Esophagus muscularis mucosa (tissue), 4 donors: ENCODE measurements at regions not wholly inside any gene's neighbourhood (a gene's known extent, or its start where the extent isn't known, plus 50 kb on each side); places are given as distances from the start of the nearest gene placed in this dataset.
A peak's percentile ranks its signal among the peaks of the same experiment; 100 is the strongest.
"Not testable (repeated sequence)": the region's sequence is repeated elsewhere in the genome, so short reads cannot be mapped to it uniquely, and the experiment has no call there.

Experiments
- DNase-seq: peaks from one replicate; pipeline ENCODE4 v3.0.0-alpha.2; 2017; ENCODE audit errors: extremely low spot score
- H3K27ac ChIP-seq, 4 donors: fragments of 200-600 bp; sonication (generic); replicated peaks in 1 of 4; 1 replicate in 3 of 4; 2 replicates in 1 of 4; pipeline ENCODE4 v1.5.1; 2016 to 2019; ENCODE audit warnings: mild to moderate bottlenecking in 1 of 4
- H3K27me3 ChIP-seq, 4 donors: fragments of 200-600 bp; sonication (generic); one replicate each; pipeline versions ENCODE4 v1.5.1 to v1.6.0; 2016 to 2019
- H3K36me3 ChIP-seq, 4 donors: fragments of 200-600 bp; sonication (generic); one replicate each; pipeline ENCODE4 v1.5.1; 2016 to 2019
- H3K4me1 ChIP-seq, 4 donors: fragments of 200-600 bp; sonication (generic); one replicate each; pipeline ENCODE4 v1.5.1; 2016 to 2019
- H3K4me3 ChIP-seq, 4 donors: fragments of 200-600 bp; sonication (generic); 1 replicate in 2 of 4; 2 replicates in 2 of 4; pipeline ENCODE4 v1.5.1; 2016 to 2019; ENCODE audit warnings: mild to moderate bottlenecking in 4 of 4, moderate library complexity in 1 of 4
- H3K9me3 ChIP-seq, 4 donors: fragments of 200-600 bp; sonication (generic); 1 replicate in 3 of 4; 2 replicates in 1 of 4; pipeline ENCODE4 v1.5.1; 2016 to 2019
- EP300 ChIP-seq: sonication (generic); formaldehyde crosslinking; IDR thresholded peaks from one replicate; pipeline ENCODE4 v1.6.1; 2017; ENCODE audit warnings: antibody characterized with exemption
- POLR2A ChIP-seq: fragments of 450-650 bp; IDR thresholded peaks from one replicate; pipeline ENCODE4 v1.6.1; 2017; ENCODE audit warnings: antibody characterized with exemption, moderate library complexity, mild to moderate bottlenecking, low read depth
- POLR2AphosphoS5 ChIP-seq, 2 donors: sonication (generic); formaldehyde crosslinking; IDR thresholded peaks; one replicate each; pipeline ENCODE4 v1.6.1; 2017; ENCODE audit warnings: antibody characterized with exemption in 2 of 2
- whole genome bisulfite sequencing: methylation state at CpG from one replicate; pipeline ENCODE4 v1.1.5; 2018; 5-methylcytosine and 5-hydroxymethylcytosine counted together
- intact Hi-C: fragments of 100-400 bp; cut with DNase I; formaldehyde crosslinking; loops from one replicate; pipeline ENCODE4 v1.15.1; 2023
- TF ChIP-seq, protein P1 (sequence below), 3 experiments: fragments of 200-600 bp in 2 of 3; fragments of 450-650 bp in 1 of 3; sonication (generic) in 2 of 3; IDR thresholded peaks; one replicate each; pipeline ENCODE4 v1.5.1; 2017 to 2019; ENCODE audit warnings: antibody characterized with exemption in 3 of 3, mild to moderate bottlenecking in 2 of 3, moderate library complexity in 1 of 3

DNA sequence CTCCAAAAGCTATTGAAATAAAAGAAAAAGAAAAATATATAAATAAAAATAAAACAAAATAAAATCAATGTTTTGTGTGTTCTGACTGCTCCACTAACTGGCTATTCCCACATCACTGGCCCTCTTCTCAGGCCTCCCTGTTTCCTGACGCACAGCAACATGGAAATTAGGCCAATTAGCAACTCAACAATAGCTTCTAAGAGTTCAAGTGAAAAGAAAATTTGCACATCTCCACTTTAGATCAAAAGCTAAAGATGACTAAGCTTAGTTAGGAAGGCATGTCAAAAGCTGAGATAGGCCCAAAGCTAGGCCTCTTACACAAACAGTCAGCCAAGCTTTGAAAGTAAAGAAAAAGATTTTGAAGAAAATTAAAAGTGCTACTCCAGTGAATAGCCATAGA lies 200.8 kb downstream of the DUSP6 start:
- Histone ChIP-seq H3K27ac (no peak overlapping the region), H3K27me3 (no peaks in the 10 kb centered on the region), H3K9me3 (no peaks in the 10 kb centered on the region), H3K4me1 (peaks cover 0 to 4% (median 1%) of the 10 kb centered on the region in 4 donors), H3K4me3 (no peak overlapping the region), H3K36me3 (no peaks in the 10 kb centered on the region)
- DNase-seq: no peak
- 94% methylated on average over 1 of the region's 1 CpG for WGBS
- TF ChIP-seq POLR2A (no peak), EP300 (no peak), POLR2AphosphoS5 (IDR thresholded peaks at IDR 0.05) (no peak)
- TF ChIP-seq, protein P1, sequence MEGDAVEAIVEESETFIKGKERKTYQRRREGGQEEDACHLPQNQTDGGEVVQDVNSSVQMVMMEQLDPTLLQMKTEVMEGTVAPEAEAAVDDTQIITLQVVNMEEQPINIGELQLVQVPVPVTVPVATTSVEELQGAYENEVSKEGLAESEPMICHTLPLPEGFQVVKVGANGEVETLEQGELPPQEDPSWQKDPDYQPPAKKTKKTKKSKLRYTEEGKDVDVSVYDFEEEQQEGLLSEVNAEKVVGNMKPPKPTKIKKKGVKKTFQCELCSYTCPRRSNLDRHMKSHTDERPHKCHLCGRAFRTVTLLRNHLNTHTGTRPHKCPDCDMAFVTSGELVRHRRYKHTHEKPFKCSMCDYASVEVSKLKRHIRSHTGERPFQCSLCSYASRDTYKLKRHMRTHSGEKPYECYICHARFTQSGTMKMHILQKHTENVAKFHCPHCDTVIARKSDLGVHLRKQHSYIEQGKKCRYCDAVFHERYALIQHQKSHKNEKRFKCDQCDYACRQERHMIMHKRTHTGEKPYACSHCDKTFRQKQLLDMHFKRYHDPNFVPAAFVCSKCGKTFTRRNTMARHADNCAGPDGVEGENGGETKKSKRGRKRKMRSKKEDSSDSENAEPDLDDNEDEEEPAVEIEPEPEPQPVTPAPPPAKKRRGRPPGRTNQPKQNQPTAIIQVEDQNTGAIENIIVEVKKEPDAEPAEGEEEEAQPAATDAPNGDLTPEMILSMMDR (IDR thresholded peaks at IDR 0.05): no peak
- intact Hi-C loops: no loop called here

DNA sequence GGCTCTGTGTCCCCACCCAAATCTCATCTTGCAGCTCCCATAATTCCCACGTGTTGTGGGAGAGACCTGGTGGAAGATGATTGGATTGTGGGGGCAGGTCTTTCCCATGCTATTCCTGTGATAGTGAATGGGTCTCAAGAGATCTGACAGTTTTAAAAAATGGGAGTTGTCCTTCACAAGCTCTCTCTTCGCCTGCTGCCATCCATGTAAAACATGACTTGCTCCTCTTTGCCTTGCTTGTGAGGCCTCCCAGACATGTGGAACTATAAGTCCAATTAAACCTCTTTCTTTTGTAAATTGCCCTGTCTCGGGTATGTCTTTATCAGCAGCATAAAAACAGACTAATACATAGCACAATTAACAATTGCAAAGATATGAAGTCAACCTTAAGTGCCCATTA lies 201.5 kb downstream of the DUSP6 start:
- H3K27ac ChIP-seq, intact Hi-C loops, DNase-seq, H3K36me3 ChIP-seq, H3K4me1 ChIP-seq, H3K4me3 ChIP-seq, H3K9me3 ChIP-seq, H3K27me3 ChIP-seq: not testable (repeated sequence)
- 97% methylated on average over 3 of the region's 3 CpGs for WGBS

DNA sequence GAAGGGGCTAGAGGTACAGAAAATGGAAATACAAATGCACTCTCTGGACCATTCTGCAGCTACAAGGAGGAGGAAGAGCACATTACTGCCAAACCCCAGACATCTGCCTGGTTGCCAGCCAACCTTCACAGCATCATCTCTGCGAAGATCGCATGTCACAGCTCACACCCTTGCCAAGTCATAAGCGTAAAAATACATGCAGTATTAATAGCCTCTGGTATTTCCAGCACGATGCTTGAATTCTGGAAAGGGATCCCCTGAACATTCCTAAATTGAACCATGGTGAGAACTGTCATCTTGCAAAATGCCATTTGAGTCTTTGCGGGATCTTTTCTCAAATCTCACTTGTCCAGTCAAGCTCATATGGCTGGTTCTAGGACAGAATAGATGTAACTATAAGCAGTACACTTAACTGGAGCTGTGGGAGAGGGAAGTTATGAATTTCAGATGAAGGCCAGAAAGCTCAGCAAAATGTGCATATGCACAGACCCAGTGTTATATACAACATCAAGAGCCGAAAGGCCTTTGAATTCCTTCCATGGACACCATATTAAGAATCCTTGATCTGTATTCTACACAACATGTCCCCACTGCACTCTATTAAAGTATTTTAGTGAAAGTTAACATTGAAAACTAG lies 211.6 kb downstream of the DUSP6 start:
- Histone ChIP-seq H3K27ac (no peak overlapping the region), H3K9me3 (no peaks in the 10 kb centered on the region), H3K36me3 (no peaks in the 10 kb centered on the region), H3K4me1 (peaks cover 0 to 20% (median 13%) of the 10 kb centered on the region in 4 donors), H3K4me3 (no peak overlapping the region), H3K27me3 (no peaks in the 10 kb centered on the region)
- no peak for DNase-seq
- TF ChIP-seq POLR2A (no peak), POLR2AphosphoS5 (IDR thresholded peaks at IDR 0.05) (peak; percentile 25 to 52), EP300 (peak; percentile 47)
- TF ChIP-seq, protein P1 (IDR thresholded peaks at IDR 0.05): no peak
- intact Hi-C loops: no loop called here
- WGBS: 38% methylated on average over 6 of the region's 6 CpGs

DNA sequence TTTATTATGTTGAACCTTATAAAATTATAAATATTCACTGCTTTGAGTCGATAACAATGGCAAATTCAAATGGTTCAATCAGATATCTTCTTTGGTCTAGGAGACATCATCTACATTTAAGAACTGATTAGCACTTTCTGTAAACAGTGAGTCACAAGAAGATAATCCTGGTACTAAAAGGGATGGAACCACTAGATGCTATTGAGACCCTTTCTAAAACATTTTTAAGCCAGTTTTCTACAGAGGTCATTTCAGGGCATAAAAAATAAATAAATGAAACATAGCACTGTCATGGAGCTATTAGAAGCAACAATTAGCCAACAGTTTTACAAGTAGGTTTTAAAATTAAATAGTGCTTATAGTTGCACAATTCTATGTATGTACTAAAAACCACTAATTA lies 212.2 kb downstream of the DUSP6 start:
- Histone ChIP-seq H3K27ac (no peak overlapping the region), H3K9me3 (no peaks in the 10 kb centered on the region), H3K36me3 (no peaks in the 10 kb centered on the region), H3K4me1 (peaks cover 0 to 20% (median 13%) of the 10 kb centered on the region in 4 donors), H3K4me3 (no peak overlapping the region), H3K27me3 (no peaks in the 10 kb centered on the region)
- intact Hi-C loops: no loop called here
- 89% methylated on average over 1 of the region's 1 CpG for WGBS
- DNase-seq: no peak
- TF ChIP-seq EP300: no peak
- no peak for TF ChIP-seq POLR2A
- TF ChIP-seq, protein P1 (IDR thresholded peaks at IDR 0.05): no peak
- no peak for TF ChIP-seq POLR2AphosphoS5 (IDR thresholded peaks at IDR 0.05)

DNA sequence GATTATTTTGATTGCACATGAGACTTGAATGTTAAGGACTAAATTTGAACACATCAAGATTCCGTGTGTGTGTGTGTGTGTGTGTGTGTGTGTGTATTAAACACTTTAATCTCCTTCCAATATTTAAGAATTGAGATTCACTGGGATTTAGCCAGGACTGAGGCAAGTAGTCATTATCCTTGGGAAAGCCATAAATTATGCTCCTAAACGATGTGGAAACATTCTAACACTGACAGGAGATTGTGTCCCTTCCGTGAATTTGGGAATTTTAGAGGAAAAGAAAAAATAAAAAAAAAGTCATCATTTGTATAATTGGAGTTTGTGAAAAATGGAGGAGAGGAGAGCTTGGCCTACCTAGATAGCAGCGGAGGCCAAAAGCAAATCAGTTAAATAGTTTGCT lies 212.9 kb downstream of the DUSP6 start:
- TF ChIP-seq POLR2AphosphoS5 (IDR thresholded peaks at IDR 0.05): no peak
- TF ChIP-seq EP300: no peak
- TF ChIP-seq, protein P1 (IDR thresholded peaks at IDR 0.05): no peak
- TF ChIP-seq POLR2A: no peak
- no peaks in the 10 kb centered on the region for H3K27me3 ChIP-seq
- H3K36me3 ChIP-seq: no peaks in the 10 kb centered on the region
- no peaks in the 10 kb centered on the region for H3K9me3 ChIP-seq
- H3K4me1 ChIP-seq: peaks cover 0 to 20% (median 13%) of the 10 kb centered on the region in 4 donors
- H3K27ac ChIP-seq: no peak overlapping the region
- DNase-seq: no peak
- WGBS: 89% methylated on average over 4 of the region's 4 CpGs
- H3K4me3 ChIP-seq: no peak overlapping the region
- intact Hi-C loops: no loop called here
